ENCODE measurements at regions not wholly inside any gene's neighbourhood (a gene's known extent, or its start where the extent isn't known, plus 50 kb on each side); places are given as distances from the start of the nearest gene placed in this dataset.
"Not testable (repeated sequence)": the region's sequence is repeated elsewhere in the genome, so short reads cannot be mapped to it uniquely, and the experiment has no call there.

DNA sequence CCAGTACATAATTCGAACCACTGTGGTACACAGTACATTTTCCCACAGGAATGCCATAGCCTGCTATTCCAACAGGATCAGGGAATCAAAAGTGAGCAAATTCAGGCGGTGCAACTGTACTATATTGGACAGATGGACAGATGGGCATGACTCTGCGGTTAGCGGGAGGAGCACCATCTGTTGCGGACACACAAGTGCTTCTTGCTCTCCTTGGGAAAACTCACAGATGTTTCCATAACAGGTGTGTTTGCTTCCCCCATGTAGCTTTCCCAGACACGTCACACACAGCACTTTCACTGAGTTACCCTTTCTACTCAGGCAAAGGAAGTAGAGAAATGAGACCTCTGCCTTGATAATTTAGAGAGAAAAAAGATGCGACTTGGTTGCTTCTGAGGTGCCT, 325.1 kb upstream of the THBS1 start:
- Histone ChIP-seq H3K9me3 (no peaks in the 10 kb centered on the region), H3K4me3 (no peak overlapping the region), H3K36me3 (no peaks in the 10 kb centered on the region), H3K4me1 (peaks cover 0 to 3% (median 0%) of the 10 kb centered on the region in 4 donors), H3K27ac (no peak overlapping the region), H3K27me3 (no peaks in the 10 kb centered on the region)
- DNase-seq: no peak
- TF ChIP-seq, protein P1, sequence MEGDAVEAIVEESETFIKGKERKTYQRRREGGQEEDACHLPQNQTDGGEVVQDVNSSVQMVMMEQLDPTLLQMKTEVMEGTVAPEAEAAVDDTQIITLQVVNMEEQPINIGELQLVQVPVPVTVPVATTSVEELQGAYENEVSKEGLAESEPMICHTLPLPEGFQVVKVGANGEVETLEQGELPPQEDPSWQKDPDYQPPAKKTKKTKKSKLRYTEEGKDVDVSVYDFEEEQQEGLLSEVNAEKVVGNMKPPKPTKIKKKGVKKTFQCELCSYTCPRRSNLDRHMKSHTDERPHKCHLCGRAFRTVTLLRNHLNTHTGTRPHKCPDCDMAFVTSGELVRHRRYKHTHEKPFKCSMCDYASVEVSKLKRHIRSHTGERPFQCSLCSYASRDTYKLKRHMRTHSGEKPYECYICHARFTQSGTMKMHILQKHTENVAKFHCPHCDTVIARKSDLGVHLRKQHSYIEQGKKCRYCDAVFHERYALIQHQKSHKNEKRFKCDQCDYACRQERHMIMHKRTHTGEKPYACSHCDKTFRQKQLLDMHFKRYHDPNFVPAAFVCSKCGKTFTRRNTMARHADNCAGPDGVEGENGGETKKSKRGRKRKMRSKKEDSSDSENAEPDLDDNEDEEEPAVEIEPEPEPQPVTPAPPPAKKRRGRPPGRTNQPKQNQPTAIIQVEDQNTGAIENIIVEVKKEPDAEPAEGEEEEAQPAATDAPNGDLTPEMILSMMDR (IDR thresholded peaks at IDR 0.05): no peak
- TF ChIP-seq POLR2AphosphoS5 (IDR thresholded peaks at IDR 0.05) (no peak), POLR2A (IDR thresholded peaks at IDR 0.05) (no peak), EP300 (IDR thresholded peaks at IDR 0.05) (no peak)
- no peak for ATAC-seq (ENCODE audit: low FRiP score in 2 of 2)
- 95 to 96% methylated on average over 7 of the region's 7 CpGs for WGBS, 2 donors

DNA sequence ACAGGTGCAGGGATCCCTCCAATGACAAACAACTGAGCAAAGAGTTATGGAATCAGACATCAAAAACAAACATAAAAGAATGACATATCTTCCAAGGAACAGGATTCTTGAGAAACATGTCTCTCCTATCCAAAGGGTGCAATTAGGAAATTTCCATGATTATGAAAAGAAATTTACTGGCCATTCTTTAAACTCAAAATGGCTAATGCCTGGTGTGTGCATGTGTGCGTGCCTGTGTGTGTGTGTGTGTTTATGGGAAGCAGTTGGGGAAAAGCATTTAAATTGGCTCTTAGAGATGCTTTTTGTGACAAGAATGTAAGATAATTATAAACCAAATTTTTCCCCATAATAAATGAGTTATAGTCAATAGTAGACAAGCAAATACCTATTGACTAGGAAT, 320.5 kb upstream of the THBS1 start:
- no peaks in the 10 kb centered on the region for H3K4me1 ChIP-seq
- no peaks in the 10 kb centered on the region for H3K36me3 ChIP-seq
- ATAC-seq (ENCODE audit: low FRiP score in 2 of 2) (no peak), DNase-seq (no peak)
- no peaks in the 10 kb centered on the region for H3K27me3 ChIP-seq
- H3K4me3 ChIP-seq: no peak overlapping the region
- H3K9me3 ChIP-seq: no peaks in the 10 kb centered on the region
- TF ChIP-seq POLR2AphosphoS5 (IDR thresholded peaks at IDR 0.05) (no peak), POLR2A (IDR thresholded peaks at IDR 0.05) (no peak), EP300 (IDR thresholded peaks at IDR 0.05) (no peak)
- TF ChIP-seq, protein P1 (IDR thresholded peaks at IDR 0.05): no peak
- 88 to 97% methylated on average over 1 of the region's 1 CpG for WGBS, 2 donors
- H3K27ac ChIP-seq: no peak overlapping the region

GRCh38 chr15:39260791-39261190, 320.1 kb upstream of the THBS1 start:
- no peaks in the 10 kb centered on the region for H3K9me3 ChIP-seq
- DNase-seq (no peak), ATAC-seq (ENCODE audit: low FRiP score in 2 of 2) (no peak)
- H3K4me1 ChIP-seq: no peaks in the 10 kb centered on the region
- no peak overlapping the region for H3K4me3 ChIP-seq
- H3K27ac ChIP-seq: no peak overlapping the region
- H3K36me3 ChIP-seq: no peaks in the 10 kb centered on the region
- H3K27me3 ChIP-seq: no peaks in the 10 kb centered on the region
- no peak for TF ChIP-seq POLR2A (IDR thresholded peaks at IDR 0.05)
- TF ChIP-seq POLR2AphosphoS5 (IDR thresholded peaks at IDR 0.05): no peak
- TF ChIP-seq, protein P1 (IDR thresholded peaks at IDR 0.05): no peak

- WGBS, 2 donors: 77 to 78% methylated on average over 4 of the region's 4 CpGs
- H3K4me3 ChIP-seq; H3K36me3 ChIP-seq; H3K9me3 ChIP-seq; H3K27ac ChIP-seq; ATAC-seq (ENCODE audit: low FRiP score in 2 of 2); H3K27me3 ChIP-seq; H3K4me1 ChIP-seq; DNase-seq: not testable (repeated sequence)
These were observed 319.3 kb upstream of the THBS1 start for GRCh38 chr15:39261397-39262183.

DNA sequence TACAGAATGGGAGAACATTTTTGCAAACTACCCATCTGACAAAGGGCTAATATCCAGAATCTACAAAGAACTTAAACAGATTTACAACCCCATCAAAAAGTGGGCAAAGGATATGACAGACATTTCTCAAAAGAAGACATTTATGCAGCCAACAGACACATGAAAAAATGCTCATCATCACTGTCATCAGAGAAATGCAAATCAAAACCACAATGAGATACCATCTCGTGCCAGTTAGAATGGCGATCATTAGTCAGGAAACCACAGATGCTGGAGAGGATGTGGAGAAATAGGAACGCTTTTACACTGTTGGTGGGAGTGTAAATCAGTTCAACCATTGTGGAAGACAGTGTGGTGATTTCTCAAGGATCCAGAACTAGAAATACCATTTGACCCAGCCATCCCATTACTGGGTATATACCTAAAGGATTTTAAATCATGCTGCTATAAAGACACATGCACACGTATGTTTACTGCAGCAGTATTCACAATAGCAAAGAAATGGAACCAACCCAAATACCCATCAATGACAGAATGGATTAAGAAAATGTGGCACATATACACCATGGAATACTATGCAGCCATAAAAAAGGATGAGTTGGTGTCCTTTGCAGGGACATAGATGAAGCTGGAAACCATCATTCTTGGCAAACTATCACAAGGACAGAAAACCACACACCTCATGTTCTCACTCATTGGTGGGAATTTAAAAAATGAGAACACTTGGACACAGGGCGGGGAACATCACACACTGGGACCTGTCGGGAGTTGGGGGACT, 317.7 kb upstream of the THBS1 start:
- not testable (repeated sequence) for H3K27me3 ChIP-seq; H3K27ac ChIP-seq; DNase-seq; H3K4me1 ChIP-seq; H3K9me3 ChIP-seq; H3K36me3 ChIP-seq; ATAC-seq (ENCODE audit: low FRiP score in 2 of 2); H3K4me3 ChIP-seq
- 66 to 77% methylated on average over 6 of the region's 6 CpGs for WGBS, 2 donors

DNA sequence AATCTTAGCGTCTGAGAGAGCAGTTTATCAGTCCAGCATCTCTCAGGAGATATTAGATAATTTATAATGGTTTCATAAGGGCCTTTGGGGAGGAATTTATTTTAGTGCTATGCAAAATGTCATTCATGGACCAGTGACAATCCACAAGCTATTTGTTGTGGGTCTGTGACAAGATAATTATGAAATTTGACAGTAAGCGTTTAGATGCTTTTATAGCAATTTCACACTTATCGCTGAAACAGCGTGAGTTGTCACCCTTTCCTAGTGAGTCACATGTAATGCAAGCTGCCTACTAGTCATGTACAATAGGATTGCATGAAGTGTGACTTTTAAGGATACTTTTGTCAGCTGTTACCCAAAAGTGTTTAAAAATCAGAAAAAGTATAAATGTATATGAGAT, 315.6 kb upstream of the THBS1 start:
- H3K9me3 ChIP-seq: no peaks in the 10 kb centered on the region
- no peaks in the 10 kb centered on the region for H3K36me3 ChIP-seq
- no peaks in the 10 kb centered on the region for H3K4me1 ChIP-seq
- H3K27me3 ChIP-seq: no peaks in the 10 kb centered on the region
- TF ChIP-seq POLR2AphosphoS5 (IDR thresholded peaks at IDR 0.05) (no peak), POLR2A (IDR thresholded peaks at IDR 0.05) (no peak), EP300 (IDR thresholded peaks at IDR 0.05) (no peak)
- TF ChIP-seq, protein P1 (IDR thresholded peaks at IDR 0.05): no peak
- no peak overlapping the region for H3K27ac ChIP-seq
- ATAC-seq (ENCODE audit: low FRiP score in 2 of 2): no peak
- H3K4me3 ChIP-seq: no peak overlapping the region
- WGBS, 2 donors: 92 to 93% methylated on average over 4 of the region's 4 CpGs
- no peak for DNase-seq
